HG03521 (cell line): ENCODE measurements at regions not wholly inside any gene's neighbourhood (a gene's known extent, or its start where the extent isn't known, plus 50 kb on each side); places are given as distances from the start of the nearest gene placed in this dataset.
"Not testable (repeated sequence)": the region's sequence is repeated elsewhere in the genome, so short reads cannot be mapped to it uniquely, and the experiment has no call there.

Experiments
- ATAC-seq: cut with Tn5 transposase; IDR thresholded peaks from one replicate; pipeline ENCODE4 v1.9.1; 2021; ENCODE audit warnings: mild to moderate bottlenecking, moderate library complexity; ENCODE audit not compliant: unreplicated experiment

DNA sequence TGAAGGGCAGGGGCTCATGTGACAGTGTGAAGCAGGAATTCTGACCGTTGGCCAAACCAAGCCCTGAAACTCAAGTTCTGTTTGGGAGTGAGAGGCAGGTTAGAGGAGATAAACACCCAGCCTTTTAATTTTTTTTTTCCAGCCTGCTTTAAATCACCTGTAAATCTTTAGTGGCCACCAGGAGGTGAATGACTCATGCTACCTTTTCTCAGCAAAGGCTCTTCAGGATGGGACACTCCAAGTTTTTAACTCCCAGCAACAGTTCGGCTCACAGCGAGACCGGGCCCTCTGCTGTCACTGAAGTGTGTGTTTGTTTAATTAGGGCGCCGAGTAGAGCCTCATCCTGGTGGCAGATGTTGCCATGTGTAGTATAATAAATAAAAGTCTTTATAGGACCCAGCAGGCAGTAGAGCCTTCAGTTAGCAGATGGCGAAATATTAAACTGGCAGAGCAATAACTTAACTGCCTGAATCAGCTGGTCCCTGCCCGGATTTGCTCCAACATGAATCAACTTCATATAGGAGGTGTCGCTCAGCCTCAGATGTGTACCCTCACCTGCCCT, 180.3 kb downstream of the NPIPA7 start:
- not testable (repeated sequence) for ATAC-seq

DNA sequence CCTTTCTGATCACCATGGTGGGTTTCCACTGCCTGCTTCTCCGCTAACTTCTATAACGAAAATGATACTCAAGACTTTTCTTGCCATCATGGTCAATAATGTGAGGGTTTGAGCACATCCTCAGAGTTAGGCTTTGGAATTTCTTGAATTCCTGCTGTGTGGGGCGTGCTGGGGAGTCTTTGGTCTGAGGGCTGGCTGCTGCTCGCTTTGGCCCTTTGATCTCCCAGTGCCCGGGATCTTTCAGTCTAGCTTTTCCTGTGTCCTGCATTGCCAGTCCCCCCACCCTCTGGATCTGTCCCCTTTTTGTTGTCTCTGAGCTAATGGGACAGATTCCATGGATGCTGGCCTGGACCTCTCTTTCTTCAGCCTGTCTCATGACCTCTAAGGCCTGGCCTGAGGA, 182.6 kb downstream of the NPIPA7 start:
- ATAC-seq: not testable (repeated sequence)

DNA sequence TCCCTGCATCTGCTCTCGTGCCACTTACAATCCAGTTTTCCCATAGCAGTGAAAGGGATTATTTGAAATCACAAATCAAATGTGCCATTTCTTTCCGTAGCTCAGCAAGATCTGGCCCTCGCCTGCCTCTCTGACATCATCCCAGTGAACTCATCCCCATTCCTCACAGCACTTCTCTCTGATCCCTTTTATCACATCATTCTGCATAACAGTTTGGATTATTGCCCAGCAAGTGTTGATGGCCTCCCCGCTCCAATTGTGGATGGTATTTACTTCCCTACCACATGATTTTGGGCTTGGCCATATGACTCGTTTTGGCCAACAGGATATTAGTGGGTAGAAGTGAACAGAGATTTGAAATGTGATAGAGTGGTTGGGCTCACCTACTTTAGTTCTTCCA, 185.0 kb downstream of the NPIPA7 start:
- ATAC-seq: not testable (repeated sequence)

DNA sequence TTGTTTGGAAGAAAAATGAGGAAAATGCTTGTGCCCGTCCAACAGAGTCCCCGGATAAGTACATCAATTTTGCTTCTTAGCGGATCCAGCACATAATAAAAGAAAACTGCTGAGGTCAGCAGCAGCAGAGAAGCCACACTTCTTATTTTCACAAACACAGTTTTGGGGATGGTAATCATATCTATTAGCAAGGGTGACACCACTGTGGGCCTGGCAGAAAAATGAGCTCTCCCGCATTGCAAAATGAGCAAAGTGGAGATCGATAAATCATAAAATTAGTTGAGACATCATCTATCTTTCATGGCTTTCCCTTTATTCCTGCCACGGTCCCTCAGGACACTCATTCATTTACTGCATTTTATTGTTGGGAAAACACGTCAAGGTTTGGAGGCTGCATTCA, 186.4 kb downstream of the NPIPA7 start:
- ATAC-seq: not testable (repeated sequence)

DNA sequence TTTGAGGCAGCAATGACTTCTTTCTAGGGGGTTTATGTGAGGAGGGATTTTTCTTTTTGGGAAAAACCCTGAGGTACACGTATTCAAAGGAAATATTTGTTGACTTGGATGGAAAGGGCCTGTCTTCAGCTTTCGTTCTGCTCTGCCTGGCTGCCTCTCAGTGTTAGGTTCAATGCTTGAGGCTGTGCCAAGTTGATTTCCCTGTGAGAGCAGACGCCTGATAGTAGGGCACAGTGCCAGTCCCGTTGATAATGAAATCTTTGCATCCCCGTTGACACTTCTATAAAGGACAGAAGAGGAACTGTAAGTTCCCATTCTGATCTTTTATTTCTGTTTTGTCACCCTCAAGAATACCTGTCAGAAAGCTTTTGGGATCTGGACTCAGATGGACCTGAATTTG, 191.1 kb downstream of the NPIPA7 start:
- not testable (repeated sequence) for ATAC-seq

DNA sequence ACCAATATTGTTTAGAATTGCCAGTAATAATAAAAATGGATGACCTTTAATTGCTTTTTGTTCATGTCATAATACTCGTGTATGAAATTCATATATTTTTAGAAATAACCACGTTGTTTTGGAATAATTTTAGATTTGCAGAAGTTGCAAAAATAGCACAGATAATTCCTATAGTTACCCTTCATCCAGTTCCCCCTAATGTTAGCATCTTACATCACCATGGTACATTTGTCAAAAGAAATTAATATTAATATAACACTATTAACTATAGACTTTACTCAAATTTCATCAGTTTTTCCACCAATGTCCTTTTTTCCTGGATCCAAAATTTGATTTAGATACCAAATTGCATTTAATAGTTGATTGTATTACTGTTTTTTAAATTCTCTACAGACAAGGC, 191.9 kb downstream of the NPIPA7 start:
- ATAC-seq: not testable (repeated sequence)

DNA sequence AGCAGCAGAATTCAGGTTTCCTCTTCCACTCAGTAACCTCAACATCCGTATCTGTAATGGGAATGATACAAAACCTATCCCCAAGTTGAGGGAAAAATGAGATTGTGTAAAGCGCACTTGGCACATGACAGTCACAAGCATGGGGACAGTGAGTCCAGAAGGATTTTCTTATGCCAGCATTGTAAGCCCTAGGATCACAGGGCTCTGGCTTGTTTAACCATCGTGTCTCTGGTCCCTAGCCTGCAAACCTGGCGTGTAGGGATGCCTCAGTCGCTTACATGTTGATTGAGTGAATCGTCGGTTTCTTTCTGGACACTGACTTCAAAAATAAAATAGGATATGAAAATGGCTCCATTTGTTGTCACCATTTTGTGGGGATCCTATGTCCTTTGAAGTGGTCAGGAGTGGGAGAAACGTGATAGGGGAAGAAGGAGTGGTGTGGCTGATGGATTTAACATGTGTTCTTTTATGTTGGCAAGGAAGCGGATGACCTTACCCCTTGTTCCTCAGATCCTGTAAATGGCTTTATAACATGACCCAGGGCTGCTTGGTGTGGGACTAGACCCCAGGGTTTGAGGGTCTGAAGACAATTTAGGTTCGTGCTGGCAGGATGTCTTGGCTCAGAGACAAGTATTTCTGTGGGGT, 193.3 kb downstream of the NPIPA7 start:
- ATAC-seq: not testable (repeated sequence)

DNA sequence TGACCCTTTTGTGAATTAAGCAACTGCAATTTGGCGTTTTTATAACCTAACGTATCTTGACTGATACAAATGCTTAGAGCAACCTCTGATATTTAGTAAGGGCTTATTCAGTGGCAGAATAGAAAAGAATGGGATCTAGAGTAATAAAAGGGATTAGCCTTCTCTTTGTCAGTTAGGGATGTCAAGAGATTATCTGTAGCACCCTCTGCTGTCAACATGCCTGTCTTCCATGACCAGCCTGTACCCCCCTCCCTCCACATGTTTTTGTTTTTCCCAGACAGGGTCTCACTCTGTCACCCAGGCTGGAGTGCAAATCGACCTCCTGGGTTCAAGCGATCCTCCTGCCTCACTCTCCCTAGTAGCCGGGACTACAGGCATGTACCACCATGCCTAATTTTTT, 198.1 kb downstream of the NPIPA7 start:
- ATAC-seq: not testable (repeated sequence)

DNA sequence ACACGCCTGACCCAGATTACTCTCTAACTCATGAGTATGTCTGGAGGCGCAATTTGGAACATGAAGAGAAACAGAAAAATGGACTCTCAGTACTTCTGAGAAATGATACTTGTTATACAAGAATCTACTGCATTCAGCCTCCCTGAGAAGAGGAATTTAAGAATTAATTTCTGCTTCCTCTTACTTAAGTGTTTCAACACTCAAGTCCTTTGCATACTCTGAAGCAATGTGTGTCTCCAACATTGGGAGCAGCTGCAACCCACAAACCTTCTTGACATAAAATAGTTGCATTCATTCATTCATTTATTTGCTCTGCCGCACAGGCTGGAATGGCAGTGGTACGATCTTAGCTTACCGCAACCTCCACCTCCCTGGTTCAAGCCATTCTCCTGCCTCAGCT, 199.8 kb downstream of the NPIPA7 start:
- no peak for ATAC-seq

DNA sequence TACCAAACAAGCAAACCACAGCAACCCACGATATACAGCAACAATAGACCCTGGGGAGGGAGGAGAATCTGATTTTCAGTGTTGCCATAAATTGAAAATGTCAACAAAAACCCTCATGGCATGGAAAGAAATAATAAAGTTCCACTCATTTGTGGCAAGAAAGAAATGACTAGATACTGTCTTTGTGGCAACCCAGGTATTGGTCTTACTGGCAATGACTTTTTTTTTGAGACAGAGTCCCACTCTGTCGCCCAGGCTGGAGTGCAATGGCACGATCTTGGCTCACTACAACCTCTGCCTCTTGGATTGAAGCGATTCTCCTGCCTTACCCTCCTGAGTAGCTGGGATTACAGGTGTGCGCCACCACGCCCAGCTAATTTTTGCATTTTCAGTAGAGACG, 204.0 kb downstream of the NPIPA7 start:
- not testable (repeated sequence) for ATAC-seq

DNA sequence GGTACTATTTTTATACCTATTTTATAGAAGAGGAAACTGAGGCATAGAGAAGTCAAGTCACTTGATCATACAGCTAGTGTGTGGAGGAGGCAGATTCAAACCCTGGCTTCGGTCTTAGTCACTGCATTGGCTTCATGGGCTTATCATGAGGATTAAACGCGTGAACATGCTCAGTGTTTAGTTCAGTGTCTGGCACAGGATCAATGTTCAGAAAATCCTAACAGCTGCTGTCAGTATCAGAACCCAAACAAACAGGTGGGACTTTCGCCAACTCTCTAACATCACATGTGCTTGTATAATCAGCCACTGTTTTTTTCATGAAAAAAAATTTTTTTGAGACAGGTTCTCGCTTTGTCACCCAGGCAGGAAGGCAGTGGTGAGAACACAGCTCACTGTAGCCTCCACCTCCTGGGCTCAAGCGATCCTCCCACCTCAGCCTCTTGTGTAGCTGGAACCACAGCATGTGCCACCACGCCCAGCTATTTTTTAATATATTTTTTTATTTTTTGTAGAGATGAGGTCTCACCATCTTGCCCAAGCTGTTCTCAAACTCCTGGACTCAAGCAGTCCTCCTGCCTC, 207.2 kb downstream of the NPIPA7 start:
- ATAC-seq: not testable (repeated sequence)

DNA sequence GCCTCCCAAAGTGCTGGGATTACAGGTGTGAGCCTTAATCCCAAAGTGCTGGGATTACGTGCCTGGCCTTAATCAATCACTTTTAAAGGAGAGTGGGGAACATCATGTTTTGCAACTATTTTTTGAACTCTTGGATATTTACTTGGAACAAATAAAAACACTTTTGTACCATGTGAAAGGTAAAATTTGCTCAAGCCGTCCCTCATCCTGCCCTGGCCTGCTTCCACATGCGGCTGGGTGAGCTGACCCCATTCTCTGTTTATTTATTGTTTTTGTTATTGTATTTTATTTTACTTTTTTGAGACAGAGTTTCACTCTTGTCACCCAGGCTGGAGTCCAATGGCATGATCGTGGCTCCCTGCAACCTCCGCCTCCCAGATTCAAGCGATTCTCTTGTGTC, 208.0 kb downstream of the NPIPA7 start:
- ATAC-seq: not testable (repeated sequence)

DNA sequence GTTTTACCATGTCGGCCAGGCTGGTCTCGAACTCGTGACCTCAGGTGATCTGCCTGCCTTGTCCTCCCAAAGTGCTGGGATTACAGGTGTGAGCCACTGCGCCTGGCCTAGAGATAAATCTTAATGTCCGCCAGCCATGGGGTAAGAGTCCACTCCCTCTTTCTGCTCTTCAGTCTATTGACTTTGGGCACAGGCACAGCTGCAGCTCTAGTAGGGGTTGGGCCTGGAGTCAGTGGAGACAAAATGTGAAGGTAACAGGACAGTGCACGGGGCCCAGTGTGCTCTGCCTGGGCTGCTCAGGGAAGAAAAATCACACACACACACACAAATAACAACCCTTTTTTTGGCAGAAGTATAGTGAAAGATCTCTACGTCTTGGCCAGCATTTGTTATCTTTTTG, 209.5 kb downstream of the NPIPA7 start:
- not testable (repeated sequence) for ATAC-seq

DNA sequence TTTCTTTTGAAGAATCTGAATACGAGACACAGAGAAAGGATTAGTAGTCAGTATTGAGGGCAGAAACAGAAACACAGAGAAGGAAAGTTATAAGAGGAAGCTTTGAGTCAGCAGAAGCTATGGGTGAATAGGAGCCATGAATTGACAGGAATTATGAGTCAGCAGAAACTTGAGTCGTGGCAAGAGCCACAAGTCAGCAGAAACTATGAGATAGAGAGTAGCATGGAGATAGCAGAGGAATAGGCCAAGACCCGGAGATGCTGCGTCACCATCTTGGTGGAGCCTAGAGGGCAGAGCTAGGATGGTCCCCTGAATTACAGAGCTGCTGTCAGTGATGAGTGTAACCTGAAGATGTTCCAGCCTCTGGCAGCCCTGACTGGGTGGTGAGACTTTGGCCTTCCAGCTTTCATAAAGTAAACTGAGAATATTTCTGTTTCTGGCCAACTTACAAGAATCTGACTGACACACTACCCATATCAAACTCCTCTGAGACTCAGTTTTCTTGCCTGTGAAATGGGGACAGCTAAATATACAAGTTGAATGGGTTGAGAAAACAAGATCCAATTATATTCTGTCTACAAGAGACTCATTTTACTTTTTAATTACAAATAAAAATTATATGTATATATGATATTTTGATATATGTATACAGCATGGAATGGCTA, 211.8 kb downstream of the NPIPA7 start:
- not testable (repeated sequence) for ATAC-seq

DNA sequence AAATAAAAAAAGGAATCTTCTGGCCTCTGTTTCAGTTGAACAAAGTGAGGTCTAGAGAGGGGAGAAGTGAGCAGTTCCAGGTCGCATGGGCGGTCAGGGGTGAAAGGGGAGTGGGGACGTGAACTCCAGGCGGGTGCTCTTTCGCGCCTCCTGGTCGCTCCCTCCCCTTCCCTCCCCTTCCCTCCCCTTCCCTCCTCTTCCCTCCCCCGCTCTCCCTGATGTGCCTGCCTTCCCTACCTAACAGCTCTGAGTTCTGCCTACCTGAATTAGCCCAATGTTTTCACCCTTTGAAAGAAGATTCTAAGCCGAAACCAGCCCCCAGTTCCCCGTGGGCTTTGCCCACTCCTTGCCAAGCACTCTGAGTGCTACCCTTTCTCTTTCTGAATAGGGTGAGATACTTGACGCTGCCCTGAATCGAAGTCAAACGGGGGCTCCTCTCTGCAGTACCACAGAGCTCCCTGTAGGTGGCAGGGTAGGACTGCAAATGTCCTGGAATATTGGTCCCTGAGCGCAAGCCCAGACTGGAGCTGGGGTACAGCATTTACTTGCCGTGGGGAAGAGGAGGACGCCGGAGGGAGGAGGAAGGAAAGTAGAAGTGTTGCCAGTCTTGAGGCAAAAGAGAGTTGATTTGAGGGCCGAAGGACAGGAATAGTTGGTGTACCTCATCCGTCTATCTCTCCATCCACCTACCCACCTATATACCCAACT, 214.4 kb downstream of the NPIPA7 start:
- not testable (repeated sequence) for ATAC-seq

DNA sequence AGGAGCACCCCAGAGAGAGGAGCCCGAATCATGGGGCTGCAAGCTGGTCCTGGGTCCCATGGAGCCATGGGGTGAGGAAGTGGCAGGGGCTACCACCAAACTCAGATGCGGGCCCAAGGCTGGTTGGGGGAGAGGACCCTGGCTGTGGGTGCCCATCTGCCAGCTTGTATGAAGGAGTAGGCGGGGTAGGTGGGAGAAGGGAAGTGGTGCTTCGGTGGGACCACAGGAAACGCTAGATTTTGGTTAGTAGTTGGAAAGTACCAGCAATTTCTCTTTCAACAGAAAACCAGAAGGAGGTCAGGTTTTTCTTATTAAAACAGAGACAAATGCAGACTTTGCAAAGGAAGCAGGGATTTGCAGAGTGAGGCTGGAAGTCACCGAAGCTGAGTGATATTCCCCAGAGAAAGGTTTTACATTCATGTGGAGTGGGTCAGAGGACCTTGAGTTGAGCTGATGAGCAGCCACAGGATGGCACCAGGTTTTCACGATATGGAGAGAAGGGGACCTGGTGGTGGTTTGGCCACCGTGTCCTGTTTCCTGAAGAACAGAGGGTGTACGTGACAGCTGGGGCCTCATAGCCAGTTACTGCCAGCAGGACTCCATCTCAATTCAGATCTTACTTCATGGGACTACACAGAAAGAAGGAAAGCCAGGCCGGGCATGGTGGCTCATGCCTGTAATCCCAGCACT, 216.2 kb downstream of the NPIPA7 start:
- ATAC-seq: not testable (repeated sequence)

DNA sequence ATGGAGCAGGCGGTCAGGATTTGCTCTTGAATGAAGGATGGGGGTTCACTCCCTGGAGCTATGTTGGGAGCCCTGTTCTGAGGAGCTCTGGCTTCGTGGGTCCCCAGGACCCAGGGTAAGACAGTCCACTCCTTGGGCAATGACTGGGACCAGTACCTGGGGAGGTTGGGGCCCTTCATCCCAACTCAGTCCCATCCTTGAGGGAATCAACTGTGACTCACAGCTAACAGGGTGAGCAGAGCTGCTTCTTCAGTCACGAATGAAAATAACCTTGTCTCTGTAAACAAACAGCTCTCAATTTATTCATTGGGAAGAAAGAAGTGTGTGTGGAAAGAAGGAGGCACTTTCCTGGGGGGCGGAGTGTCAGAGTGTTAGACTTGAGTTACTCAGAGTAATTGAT, 222.3 kb downstream of the NPIPA7 start:
- ATAC-seq: not testable (repeated sequence)

DNA sequence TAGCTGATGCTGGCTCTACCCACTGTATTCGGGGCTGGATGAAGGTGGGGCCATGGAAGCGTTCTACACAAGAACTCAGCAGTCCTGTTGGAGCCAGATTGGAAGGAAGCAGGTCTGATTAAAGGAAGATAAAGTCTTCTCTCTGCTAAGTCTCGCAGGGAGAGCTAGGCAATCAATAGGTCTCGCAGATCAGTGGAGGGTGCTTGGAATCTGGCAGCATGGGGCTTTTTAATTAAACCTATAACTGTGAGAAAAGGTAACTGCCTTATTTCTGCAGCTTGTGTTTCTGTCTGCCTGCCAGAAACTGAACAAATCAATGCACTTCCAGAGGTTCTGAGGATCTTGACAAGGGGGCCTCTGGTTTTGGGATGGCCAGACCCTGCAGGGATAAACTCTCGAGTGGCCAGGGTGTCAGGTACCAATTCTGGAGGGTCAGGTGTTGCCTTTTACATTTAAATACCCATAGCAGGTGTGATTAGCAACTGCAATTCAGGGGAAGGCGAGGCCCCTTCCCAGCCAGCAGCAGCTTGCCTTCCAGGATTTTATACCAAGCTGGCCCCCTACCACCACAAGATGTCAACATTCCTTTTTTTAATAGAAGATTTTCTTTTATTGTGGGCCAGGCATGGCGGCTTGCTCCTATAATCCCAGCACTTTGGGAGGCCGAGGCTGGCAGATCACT, 228.6 kb downstream of the NPIPA7 start:
- not testable (repeated sequence) for ATAC-seq

DNA sequence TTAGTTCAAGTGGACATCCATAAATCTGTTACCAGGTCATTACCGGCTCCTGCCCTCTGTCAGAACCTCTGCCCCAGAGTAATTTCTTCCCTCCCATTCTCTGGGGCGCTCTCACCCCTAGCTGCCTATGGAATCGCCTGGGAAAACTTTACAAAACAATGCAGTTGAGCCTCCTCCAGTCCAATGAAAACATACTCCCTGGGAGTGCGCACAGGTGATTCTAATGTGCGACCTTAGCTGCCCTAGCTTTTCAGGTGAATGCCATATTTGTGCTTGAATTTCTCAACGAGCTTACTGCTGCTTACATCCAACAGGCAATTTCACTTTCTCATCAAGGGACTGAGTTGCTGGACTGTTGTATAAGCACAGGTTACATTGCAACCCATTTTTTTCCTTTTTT, 230.7 kb downstream of the NPIPA7 start:
- ATAC-seq: not testable (repeated sequence)

DNA sequence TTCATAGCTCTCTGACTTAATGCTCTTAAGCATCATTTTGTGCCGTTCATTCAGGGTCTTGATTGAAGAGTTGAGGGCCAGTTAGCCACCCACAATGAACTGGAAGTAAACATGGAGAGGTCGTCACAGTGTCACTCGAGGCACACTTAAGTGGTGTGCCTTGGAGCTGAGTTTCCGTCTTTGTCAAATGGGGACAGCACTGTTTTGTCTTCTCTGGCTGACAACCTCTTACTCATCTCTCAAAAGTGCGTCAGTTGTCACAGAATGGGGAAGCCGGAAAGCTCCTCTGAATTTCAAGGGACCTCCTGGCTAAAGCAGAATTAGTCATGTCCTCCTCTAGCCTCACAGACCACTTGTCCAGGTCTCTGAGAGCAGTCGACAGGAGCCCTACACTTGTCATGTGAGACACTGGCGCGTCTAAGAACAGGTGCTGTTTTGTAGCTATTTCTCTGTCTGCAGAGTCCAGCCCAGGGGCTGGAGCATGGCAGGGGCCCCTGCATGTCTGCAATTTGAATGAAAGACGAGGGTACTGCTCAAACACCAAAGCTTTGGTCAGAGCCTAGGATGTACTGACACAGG, 231.5 kb downstream of the NPIPA7 start:
- ATAC-seq: not testable (repeated sequence)
